ENCODE measurements at regions not wholly inside any gene's neighbourhood (a gene's known extent, or its start where the extent isn't known, plus 50 kb on each side); places are given as distances from the start of the nearest gene placed in this dataset.

DNA sequence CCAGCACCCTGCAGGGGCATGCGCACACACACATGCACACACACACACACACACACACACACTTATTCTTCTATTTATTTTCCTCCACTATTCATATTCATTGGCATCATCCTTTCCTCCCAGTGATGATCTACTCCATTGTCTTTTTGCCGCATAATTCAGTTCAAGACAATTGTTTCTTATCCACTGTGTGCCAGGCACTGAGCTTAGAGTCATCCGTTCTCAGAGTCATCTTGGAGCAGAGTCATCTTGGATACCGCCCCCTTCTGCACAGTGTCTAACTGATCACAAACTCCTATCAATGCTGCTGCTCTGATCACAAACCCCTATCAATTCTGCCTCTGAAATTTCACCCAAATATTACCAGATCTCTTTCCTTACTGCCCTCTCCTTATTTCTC lies 102.8 kb upstream of the PROX1 start:
- no peak overlapping the region for H3K4me3 ChIP-seq
- intact Hi-C loops (cut with DNase I): no loop called here
- no peaks in the 10 kb centered on the region for H3K27me3 ChIP-seq (ENCODE audit: insufficient read depth in 3 of 3, low read length in 2 of 3)
- WGBS, 3 donors: 87 to 92% (median 89%) methylated on average over 4 of the region's 4 CpGs
- H3K36me3 ChIP-seq (ENCODE audit: insufficient read depth in 1 of 2, low read depth in 1 of 2): no peaks in the 10 kb centered on the region
- TF ChIP-seq, protein P1, sequence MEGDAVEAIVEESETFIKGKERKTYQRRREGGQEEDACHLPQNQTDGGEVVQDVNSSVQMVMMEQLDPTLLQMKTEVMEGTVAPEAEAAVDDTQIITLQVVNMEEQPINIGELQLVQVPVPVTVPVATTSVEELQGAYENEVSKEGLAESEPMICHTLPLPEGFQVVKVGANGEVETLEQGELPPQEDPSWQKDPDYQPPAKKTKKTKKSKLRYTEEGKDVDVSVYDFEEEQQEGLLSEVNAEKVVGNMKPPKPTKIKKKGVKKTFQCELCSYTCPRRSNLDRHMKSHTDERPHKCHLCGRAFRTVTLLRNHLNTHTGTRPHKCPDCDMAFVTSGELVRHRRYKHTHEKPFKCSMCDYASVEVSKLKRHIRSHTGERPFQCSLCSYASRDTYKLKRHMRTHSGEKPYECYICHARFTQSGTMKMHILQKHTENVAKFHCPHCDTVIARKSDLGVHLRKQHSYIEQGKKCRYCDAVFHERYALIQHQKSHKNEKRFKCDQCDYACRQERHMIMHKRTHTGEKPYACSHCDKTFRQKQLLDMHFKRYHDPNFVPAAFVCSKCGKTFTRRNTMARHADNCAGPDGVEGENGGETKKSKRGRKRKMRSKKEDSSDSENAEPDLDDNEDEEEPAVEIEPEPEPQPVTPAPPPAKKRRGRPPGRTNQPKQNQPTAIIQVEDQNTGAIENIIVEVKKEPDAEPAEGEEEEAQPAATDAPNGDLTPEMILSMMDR (IDR thresholded peaks at IDR 0.05): no peak
- no peaks in the 10 kb centered on the region for H3K9me3 ChIP-seq
- DNase-seq (no peak), ATAC-seq (no peak)
- no peaks in the 10 kb centered on the region for H3K4me1 ChIP-seq
- no peak overlapping the region for H3K27ac ChIP-seq

DNA sequence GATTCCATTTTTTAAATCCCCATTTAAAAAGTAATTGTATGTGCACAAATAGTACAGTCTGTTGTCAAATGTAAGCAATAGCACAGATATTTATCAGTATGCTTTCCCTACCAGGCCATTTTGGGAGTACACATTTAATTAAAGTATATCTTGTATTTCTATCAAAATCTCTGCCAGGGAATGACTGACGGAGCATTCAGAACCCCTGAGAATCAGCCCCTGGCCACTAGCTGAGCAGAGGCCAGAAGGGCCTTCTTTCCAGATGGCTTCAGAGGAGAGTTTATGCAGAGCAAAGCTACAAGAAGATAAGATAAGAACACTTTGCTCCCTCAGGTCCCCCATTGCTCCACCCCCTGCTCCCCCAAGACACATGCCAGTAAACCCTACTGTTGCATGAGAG lies 99.9 kb upstream of the PROX1 start:
- intact Hi-C loops (cut with DNase I): no loop called here
- DNase-seq: no peak
- 73 to 91% (median 89%) methylated on average over 1 of the region's 1 CpG for WGBS, 3 donors
- no peak overlapping the region for H3K27ac ChIP-seq
- ATAC-seq: no peak
- H3K4me1 ChIP-seq: no peaks in the 10 kb centered on the region
- no peak overlapping the region for H3K4me3 ChIP-seq
- H3K9me3 ChIP-seq: no peaks in the 10 kb centered on the region
- H3K36me3 ChIP-seq (ENCODE audit: insufficient read depth in 1 of 2, low read depth in 1 of 2): no peaks in the 10 kb centered on the region
- TF ChIP-seq, protein P1 (IDR thresholded peaks at IDR 0.05): no peak
- no peaks in the 10 kb centered on the region for H3K27me3 ChIP-seq (ENCODE audit: insufficient read depth in 3 of 3, low read length in 2 of 3)

- no peak for DNase-seq
- H3K4me1 ChIP-seq: no peaks in the 10 kb centered on the region
- TF ChIP-seq, protein P1 (IDR thresholded peaks at IDR 0.05): no peak
- no peaks in the 10 kb centered on the region for H3K27me3 ChIP-seq (ENCODE audit: insufficient read depth in 3 of 3, low read length in 2 of 3)
- 17 to 39% (median 24%) methylated on average over 6 of the region's 6 CpGs for WGBS, 3 donors
- no peaks in the 10 kb centered on the region for H3K9me3 ChIP-seq
- H3K27ac ChIP-seq: no peak overlapping the region
- H3K36me3 ChIP-seq (ENCODE audit: insufficient read depth in 1 of 2, low read depth in 1 of 2): no peaks in the 10 kb centered on the region
- intact Hi-C loops (cut with DNase I): no loop called here
- ATAC-seq: no peak
- H3K4me3 ChIP-seq: no peak overlapping the region
These were observed 95.5 kb upstream of the PROX1 start for GRCh38 chr1:213891989-213892902.

- intact Hi-C loops (cut with DNase I): no loop called here
- 92 to 93% (median 93%) methylated on average over 4 of the region's 4 CpGs for WGBS, 3 donors
These were observed 89.1 kb upstream of the PROX1 start for GRCh38 chr1:213898684-213899083.

More at GRCh38 chr1:213898684-213899083, 89.1 kb upstream of the PROX1 start:
- Histone ChIP-seq H3K27me3 (ENCODE audit: insufficient read depth in 3 of 3, low read length in 2 of 3) (no peaks in the 10 kb centered on the region), H3K4me3 (no peak overlapping the region), H3K36me3 (ENCODE audit: insufficient read depth in 1 of 2, low read depth in 1 of 2) (no peaks in the 10 kb centered on the region), H3K4me1 (no peaks in the 10 kb centered on the region), H3K27ac (no peak overlapping the region), H3K9me3 (no peaks in the 10 kb centered on the region)
- no peak for ATAC-seq
- no peak for DNase-seq
- TF ChIP-seq, protein P1 (IDR thresholded peaks at IDR 0.05): no peak

Measured in psoas muscle (tissue), 7 donors.